Subcutaneous abdominal adipose tissue (tissue), 5 donors: ENCODE measurements at regions not wholly inside any gene's neighbourhood (a gene's known extent, or its start where the extent isn't known, plus 50 kb on each side); places are given as distances from the start of the nearest gene placed in this dataset.
A peak's percentile ranks its signal among the peaks of the same experiment; 100 is the strongest.

Experiments
- H3K27ac ChIP-seq: one replicate; pipeline ENCODE4 v1.7.0; 2013; ENCODE audit warnings: low read depth, mild to moderate bottlenecking, inconsistent platforms, low read length, moderate library complexity
- H3K27me3 ChIP-seq, 5 donors: one replicate each; pipeline ENCODE4 v1.7.0; 2013; ENCODE audit warnings: low read length in 5 of 5, inconsistent platforms in 1 of 5; ENCODE audit not compliant: control insufficient read depth in 5 of 5, insufficient read depth in 4 of 5
- H3K36me3 ChIP-seq, 5 donors: one replicate each; pipeline ENCODE4 v1.7.0; 2013; ENCODE audit warnings: low read length in 5 of 5; ENCODE audit not compliant: control insufficient read depth in 5 of 5, insufficient read depth in 5 of 5
- H3K4me1 ChIP-seq, 5 donors: one replicate each; pipeline ENCODE4 v1.7.0; 2013; ENCODE audit warnings: low read length in 5 of 5, mild to moderate bottlenecking in 3 of 5, moderate library complexity in 1 of 5; ENCODE audit not compliant: control insufficient read depth in 5 of 5, insufficient read depth in 5 of 5
- H3K4me3 ChIP-seq, 5 donors: one replicate each; pipeline ENCODE4 v1.7.0; 2013; ENCODE audit warnings: low read length in 5 of 5, low read depth in 1 of 5
- H3K9ac ChIP-seq, 5 donors: one replicate each; pipeline ENCODE4 v1.7.0; 2013; ENCODE audit warnings: low read length in 5 of 5, mild to moderate bottlenecking in 4 of 5, moderate library complexity in 3 of 5
- H3K9me3 ChIP-seq, 5 donors: one replicate each; pipeline ENCODE4 v1.7.0; 2013; ENCODE audit warnings: low read length in 5 of 5; ENCODE audit not compliant: control insufficient read depth in 5 of 5
- donor health status: healthy.
- donor health status: healthy.
- donor health status: healthy.
- donor health status: healthy.
- donor health status: healthy.

DNA sequence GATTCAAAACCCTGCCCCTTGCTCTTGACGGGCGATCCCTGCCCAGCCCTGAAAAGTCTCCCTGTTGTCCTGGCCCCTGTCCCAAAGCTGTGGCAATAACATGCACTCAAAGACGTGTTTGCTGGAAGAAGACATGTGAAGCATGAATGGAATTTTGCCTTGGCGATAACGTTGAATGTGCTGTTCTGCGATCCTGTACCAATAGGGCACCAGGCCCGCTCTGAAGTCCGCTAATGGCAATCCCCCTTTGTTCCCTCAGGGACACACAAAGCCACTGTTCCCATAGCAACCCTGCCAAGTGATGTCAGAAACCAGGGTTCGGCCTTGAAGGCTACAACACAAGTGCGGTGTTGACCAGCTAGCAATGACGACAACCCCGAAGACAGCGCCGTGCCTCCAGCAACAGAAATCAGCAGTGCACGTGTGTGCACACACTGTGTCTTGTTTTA, 284.6 kb downstream of the KLF6 start:
- no peaks in the 10 kb centered on the region for H3K36me3 ChIP-seq
- H3K27ac ChIP-seq, result peak overlapping the region; percentile 35
- no peaks in the 10 kb centered on the region for H3K9me3 ChIP-seq
- H3K9ac ChIP-seq, result no peak overlapping the region
- H3K4me3 ChIP-seq, result no peak overlapping the region
- no peaks in the 10 kb centered on the region for H3K27me3 ChIP-seq
- H3K4me1 ChIP-seq, result peaks cover 0 to 8% (median 3%) of the 10 kb centered on the region in 5 donors

DNA sequence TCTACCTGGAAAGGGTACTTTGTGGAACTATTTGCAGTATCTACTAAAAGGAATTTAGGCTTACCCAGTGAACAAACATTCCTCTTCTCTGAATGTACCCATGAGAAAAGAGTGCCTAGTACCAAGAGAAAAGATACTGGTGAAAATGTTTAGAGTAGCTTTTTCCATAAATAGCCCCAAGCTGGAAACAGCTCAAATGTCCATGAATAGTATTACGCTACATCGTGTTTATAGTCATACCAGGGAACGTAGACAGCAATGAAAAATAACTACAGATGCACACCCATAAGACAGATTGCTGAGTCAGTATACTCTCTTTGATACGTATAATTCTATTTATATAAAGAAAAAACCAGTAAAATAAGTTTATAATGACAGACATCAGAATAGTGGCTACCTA, 285.9 kb downstream of the KLF6 start:
- no peaks in the 10 kb centered on the region for H3K36me3 ChIP-seq
- no peaks in the 10 kb centered on the region for H3K27me3 ChIP-seq
- H3K4me1 ChIP-seq, result peaks cover 0 to 8% (median 3%) of the 10 kb centered on the region in 5 donors
- H3K9me3 ChIP-seq, result no peaks in the 10 kb centered on the region
- no peak overlapping the region for H3K27ac ChIP-seq
- H3K9ac ChIP-seq, result no peak overlapping the region
- H3K4me3 ChIP-seq, result no peak overlapping the region

DNA sequence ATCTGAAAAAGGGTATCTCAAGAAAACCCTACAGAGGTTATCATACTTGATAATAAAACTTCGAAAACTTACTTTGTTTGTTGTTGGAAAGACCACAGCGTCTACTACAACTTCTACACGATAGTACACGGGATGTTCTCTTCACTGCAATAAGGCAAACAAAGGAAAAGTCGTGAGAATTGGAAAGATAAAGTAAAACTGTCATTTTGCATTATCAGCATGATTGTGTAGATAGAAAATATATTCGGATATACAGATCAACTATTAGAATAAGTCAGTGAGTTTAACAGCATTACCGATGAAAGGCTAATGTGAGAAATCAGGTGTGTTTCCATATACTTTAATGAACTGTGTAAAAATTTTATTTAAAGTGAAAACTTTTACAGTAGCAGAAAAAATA, 287.4 kb downstream of the KLF6 start:
- no peak overlapping the region for H3K4me3 ChIP-seq
- no peaks in the 10 kb centered on the region for H3K9me3 ChIP-seq
- no peak overlapping the region for H3K27ac ChIP-seq
- no peaks in the 10 kb centered on the region for H3K36me3 ChIP-seq
- peaks cover 0 to 8% (median 3%) of the 10 kb centered on the region in 5 donors for H3K4me1 ChIP-seq
- H3K9ac ChIP-seq, result no peak overlapping the region
- no peaks in the 10 kb centered on the region for H3K27me3 ChIP-seq

DNA sequence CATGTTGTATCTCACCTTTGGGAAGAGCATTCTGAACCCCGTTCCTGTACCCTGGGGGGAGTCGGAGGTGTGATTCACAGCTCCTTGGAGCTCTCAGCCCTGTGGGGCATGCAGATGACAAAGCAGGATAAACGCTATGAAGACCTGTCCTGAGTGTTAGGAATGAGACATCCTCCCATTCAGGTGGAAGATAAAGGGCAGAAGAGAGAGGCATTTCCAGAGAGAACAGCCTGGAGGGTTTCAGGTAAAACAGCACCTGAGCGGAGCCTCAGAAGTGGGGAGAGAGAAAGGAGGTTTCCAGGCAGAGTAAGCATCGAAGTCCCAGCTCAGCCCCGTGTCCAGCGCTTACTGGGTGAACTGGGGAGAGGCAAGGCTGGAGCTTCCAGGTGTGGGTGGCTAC, 288.9 kb downstream of the KLF6 start:
- Histone ChIP-seq H3K27me3 (no peaks in the 10 kb centered on the region), H3K9me3 (no peaks in the 10 kb centered on the region), H3K4me3 (no peak overlapping the region), H3K4me1 (peaks cover 0 to 8% (median 3%) of the 10 kb centered on the region in 5 donors), H3K27ac (no peak overlapping the region), H3K36me3 (no peaks in the 10 kb centered on the region), H3K9ac (no peak overlapping the region)

DNA sequence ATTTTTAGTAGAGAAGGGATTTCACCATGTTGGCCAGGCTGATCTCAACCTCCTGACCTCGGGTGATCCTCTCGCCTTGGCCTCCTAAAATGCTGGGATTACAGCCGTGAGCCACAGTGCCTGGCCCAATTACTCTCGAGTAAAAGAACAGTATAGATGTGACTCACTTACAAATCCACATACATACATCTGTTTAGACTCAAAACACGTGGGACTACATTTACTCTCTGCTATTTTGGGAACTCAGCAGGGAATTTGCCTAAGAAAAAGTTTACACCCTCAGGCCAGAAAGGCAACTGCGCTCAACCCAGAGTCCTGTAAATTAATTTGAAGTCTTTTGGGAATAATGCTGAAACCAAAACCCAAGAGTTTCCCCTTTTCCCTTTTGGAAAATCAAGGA, 289.7 kb downstream of the KLF6 start:
- no peaks in the 10 kb centered on the region for H3K36me3 ChIP-seq
- H3K27me3 ChIP-seq, result no peaks in the 10 kb centered on the region
- H3K9me3 ChIP-seq, result no peaks in the 10 kb centered on the region
- peaks cover 0 to under 1% (median 0%) of the 10 kb centered on the region in 5 donors for H3K4me1 ChIP-seq
- H3K27ac ChIP-seq, result no peak overlapping the region
- H3K4me3 ChIP-seq, result no peak overlapping the region
- H3K9ac ChIP-seq, result no peak overlapping the region

DNA sequence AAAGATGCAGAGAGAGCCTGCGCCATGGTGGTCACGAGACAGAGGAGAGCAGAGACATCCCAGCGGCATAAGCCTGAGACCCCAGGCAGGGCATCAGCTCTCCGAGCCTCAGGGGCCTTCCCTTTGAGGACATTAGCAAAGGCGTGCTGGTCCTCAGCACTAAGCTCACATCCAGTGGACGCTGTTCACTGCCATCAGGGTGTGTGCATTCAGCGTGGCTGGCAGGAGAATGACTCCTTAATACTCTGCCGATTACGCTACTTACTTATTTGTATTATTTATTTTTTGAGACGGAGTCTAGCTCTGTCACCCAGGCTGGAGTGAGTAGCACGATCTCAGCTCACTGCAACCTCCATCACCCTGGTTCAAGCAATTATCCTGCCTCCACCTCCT, 290.2 kb downstream of the KLF6 start:
- Histone ChIP-seq H3K4me1 (no peaks in the 10 kb centered on the region), H3K27ac (no peak overlapping the region), H3K27me3 (no peaks in the 10 kb centered on the region), H3K9ac (no peak overlapping the region), H3K4me3 (peak overlapping the region in 3 of 5 donors; percentile 10 to 37 (median 13)), H3K36me3 (no peaks in the 10 kb centered on the region), H3K9me3 (no peaks in the 10 kb centered on the region)

DNA sequence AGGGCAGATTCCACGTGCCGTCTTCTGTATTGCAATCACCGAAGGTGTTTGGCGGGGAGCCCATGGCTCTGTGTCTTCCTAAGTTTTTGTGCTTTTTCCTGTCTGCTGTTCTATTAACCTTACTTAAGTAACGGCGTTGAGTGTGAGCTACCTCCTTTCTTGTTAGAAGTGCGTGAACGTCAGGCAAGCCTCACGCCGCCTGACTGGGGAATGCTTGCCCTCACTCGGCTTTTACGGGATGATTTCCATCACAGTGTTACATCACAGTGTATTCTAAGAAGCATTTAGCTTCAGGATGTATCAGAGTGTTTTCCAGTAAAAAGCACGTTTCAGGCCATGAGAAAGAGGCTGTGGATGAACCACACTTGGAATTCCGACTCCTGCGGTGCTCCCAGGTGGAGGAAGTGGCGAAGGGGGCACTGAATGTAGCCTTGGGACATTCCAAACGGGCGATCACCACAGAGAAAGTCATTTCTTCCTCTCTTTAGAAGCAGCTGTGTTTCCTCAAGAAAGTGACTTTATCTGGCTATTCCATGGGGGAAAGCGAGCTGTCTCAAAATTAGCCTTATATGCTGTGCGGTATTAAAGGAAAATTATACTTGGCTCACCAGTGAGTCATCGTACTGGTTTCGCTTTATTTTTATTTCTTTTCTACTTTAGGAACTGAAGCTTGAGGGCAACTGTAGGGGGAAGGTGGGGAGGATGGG, 290.7 kb downstream of the KLF6 start:
- peak overlapping the region in 3 of 5 donors; percentile 10 to 38 (median 37) for H3K4me3 ChIP-seq
- H3K36me3 ChIP-seq, result no peaks in the 10 kb centered on the region
- H3K9me3 ChIP-seq, result no peaks in the 10 kb centered on the region
- H3K27ac ChIP-seq, result no peak overlapping the region
- H3K9ac ChIP-seq, result no peak overlapping the region
- H3K4me1 ChIP-seq, result no peaks in the 10 kb centered on the region
- H3K27me3 ChIP-seq, result no peaks in the 10 kb centered on the region

DNA sequence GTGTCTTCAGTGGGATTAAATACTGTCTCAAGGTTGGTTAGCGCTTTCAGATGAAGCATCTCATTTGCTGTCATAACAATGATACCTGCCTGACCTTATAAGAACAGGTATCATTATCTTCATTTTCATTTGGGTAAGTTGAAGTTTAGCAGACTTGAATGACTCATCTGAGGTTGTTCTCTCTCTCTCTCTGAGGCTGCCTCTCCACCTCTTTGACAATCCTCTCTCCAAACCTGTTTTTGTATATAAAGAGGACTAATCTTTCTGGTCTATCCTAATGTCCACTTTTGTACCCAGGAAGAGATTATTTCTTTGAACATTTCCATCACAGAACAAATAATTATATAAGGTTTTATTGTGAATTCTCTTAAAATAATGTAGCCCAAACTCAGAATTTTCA, 291.4 kb downstream of the KLF6 start:
- H3K4me1 ChIP-seq, result no peaks in the 10 kb centered on the region
- H3K9me3 ChIP-seq, result no peaks in the 10 kb centered on the region
- H3K9ac ChIP-seq, result no peak overlapping the region
- no peak overlapping the region for H3K4me3 ChIP-seq
- H3K27me3 ChIP-seq, result no peaks in the 10 kb centered on the region
- no peak overlapping the region for H3K27ac ChIP-seq
- no peaks in the 10 kb centered on the region for H3K36me3 ChIP-seq

DNA sequence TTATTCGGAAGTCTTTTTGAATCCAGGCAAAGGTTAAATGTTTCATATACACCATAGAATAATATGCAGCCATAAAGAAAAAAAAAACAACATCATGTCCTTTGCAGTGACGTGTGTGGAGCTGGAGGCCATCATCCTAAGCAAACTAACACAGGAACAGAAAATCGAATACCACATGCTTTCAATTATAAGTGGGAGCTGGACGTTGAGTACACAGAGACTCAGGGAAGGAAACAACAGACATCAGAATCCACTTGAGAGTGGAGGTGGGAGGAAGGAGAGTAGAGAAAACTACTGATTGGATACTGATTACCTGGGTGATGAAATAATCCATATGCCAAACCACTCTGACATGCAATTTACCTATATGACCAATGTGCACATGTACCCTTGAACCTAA, 293.4 kb downstream of the KLF6 start:
- Histone ChIP-seq H3K4me1 (no peaks in the 10 kb centered on the region), H3K4me3 (no peak overlapping the region), H3K27me3 (no peaks in the 10 kb centered on the region), H3K36me3 (no peaks in the 10 kb centered on the region), H3K9me3 (no peaks in the 10 kb centered on the region), H3K9ac (no peak overlapping the region), H3K27ac (no peak overlapping the region)

DNA sequence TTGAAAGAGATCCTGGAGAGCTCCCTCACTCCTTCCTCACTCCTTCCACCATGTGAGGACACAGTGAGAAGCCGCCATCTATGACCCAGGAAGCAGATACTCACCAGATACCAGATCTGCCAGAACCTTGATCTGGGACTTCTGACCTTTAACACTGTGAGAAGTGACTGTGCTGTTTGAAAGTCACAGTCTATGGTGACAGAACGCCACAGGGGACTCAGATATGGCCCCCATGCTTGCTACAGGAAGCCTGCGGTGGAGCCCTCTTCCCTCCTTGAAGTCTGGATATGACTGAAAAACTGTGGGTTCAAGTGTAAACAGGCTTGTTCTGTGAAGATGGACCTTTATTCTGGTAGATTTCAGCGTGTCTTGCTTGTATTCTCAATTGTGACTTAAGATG, 297.8 kb downstream of the KLF6 start:
- no peak overlapping the region for H3K27ac ChIP-seq
- H3K36me3 ChIP-seq, result no peaks in the 10 kb centered on the region

More for the DNA sequence above, 297.8 kb downstream of the KLF6 start:
- H3K27me3 ChIP-seq, result no peaks in the 10 kb centered on the region
- no peak overlapping the region for H3K9ac ChIP-seq
- H3K4me3 ChIP-seq, result no peak overlapping the region
- peaks cover 0 to 34% (median 18%) of the 10 kb centered on the region in 5 donors for H3K4me1 ChIP-seq
- H3K9me3 ChIP-seq, result no peaks in the 10 kb centered on the region
